ENCODE measurements at regions not wholly inside any gene's neighbourhood (a gene's known extent, or its start where the extent isn't known, plus 50 kb on each side); places are given as distances from the start of the nearest gene placed in this dataset.

GRCh38 chrX:10051866-10052480, 84.8 kb downstream of the CLDN34 start:
- no peak for TF ChIP-seq CTCF (conservative IDR thresholded peaks at IDR 0.05; ENCODE audit: low read depth, low read length)
- no peak for TF ChIP-seq EZH2 (IDR thresholded peaks at IDR 0.05; ENCODE audit: borderline replicate concordance, low read depth, low read length, poor library complexity, severe bottlenecking)

All from A673 (cell line).